ENCODE measurements at regions not wholly inside any gene's neighbourhood (a gene's known extent, or its start where the extent isn't known, plus 50 kb on each side); places are given as distances from the start of the nearest gene placed in this dataset.

DNA sequence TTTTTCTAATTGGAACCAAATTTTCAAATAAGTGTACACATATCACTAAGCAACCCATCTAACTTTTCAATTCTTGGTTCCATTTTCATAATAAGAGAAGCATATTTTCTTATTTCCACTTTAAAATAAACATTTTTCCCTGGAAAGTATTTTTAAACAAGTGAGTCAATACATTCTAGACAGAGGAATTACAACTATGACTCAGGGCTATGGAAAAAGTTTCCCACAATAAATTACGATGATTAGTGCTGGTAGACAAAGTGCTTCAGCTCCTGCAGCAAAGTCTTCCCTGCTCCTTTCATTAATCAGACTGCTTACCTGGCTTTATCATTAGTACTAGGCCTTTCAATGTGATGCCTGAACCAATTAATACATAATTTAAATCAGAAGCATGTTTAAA lies 322.5 kb downstream of the HACE1 start:
- Histone ChIP-seq H3K9me3 (no peaks in the 10 kb centered on the region), H3K36me3 (no peaks in the 10 kb centered on the region), H3K27ac (no peak overlapping the region), H3K27me3 (no peaks in the 10 kb centered on the region), H3K4me3 (no peak overlapping the region), H3K4me1 (no peaks in the 10 kb centered on the region)
- TF ChIP-seq, protein P1, sequence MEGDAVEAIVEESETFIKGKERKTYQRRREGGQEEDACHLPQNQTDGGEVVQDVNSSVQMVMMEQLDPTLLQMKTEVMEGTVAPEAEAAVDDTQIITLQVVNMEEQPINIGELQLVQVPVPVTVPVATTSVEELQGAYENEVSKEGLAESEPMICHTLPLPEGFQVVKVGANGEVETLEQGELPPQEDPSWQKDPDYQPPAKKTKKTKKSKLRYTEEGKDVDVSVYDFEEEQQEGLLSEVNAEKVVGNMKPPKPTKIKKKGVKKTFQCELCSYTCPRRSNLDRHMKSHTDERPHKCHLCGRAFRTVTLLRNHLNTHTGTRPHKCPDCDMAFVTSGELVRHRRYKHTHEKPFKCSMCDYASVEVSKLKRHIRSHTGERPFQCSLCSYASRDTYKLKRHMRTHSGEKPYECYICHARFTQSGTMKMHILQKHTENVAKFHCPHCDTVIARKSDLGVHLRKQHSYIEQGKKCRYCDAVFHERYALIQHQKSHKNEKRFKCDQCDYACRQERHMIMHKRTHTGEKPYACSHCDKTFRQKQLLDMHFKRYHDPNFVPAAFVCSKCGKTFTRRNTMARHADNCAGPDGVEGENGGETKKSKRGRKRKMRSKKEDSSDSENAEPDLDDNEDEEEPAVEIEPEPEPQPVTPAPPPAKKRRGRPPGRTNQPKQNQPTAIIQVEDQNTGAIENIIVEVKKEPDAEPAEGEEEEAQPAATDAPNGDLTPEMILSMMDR (IDR thresholded peaks at IDR 0.05): no peak
- FAIRE-seq: no peak
- intact Hi-C loops (cut with DNase I): no loop called here
- WGBS, 2 donors: 85 to 89% methylated on average over 1 of the region's 1 CpG
- no peak for ATAC-seq
- no peak for DNase-seq

DNA sequence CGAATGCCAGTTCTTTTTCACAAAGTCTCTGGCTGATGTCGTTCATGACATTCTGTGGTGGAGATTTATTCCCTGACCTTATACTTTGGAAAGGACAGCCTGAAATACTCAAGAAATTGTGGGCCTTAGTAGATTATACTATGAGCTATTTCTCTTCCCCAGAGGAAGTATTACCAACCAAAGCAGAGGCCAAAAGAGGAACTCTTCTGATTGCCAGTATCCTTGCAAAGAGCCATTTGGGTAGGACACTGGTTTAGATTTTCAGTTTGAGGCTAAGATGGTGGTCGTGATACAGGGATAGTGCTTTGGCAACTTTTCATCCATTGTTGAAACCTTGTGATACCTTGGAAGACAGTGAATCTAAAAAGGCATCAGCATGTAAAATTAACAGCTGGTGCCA lies 327.3 kb downstream of the HACE1 start:
- WGBS, 2 donors: 75 to 92% methylated on average over 3 of the region's 3 CpGs
- no peak for FAIRE-seq
- no peaks in the 10 kb centered on the region for H3K9me3 ChIP-seq
- no peak for DNase-seq
- H3K36me3 ChIP-seq: no peaks in the 10 kb centered on the region
- H3K27ac ChIP-seq: no peak overlapping the region
- intact Hi-C loops (cut with DNase I): no loop called here
- no peak overlapping the region for H3K4me3 ChIP-seq
- no peaks in the 10 kb centered on the region for H3K4me1 ChIP-seq
- TF ChIP-seq, protein P1 (IDR thresholded peaks at IDR 0.05): no peak
- no peak for ATAC-seq
- no peaks in the 10 kb centered on the region for H3K27me3 ChIP-seq

DNA sequence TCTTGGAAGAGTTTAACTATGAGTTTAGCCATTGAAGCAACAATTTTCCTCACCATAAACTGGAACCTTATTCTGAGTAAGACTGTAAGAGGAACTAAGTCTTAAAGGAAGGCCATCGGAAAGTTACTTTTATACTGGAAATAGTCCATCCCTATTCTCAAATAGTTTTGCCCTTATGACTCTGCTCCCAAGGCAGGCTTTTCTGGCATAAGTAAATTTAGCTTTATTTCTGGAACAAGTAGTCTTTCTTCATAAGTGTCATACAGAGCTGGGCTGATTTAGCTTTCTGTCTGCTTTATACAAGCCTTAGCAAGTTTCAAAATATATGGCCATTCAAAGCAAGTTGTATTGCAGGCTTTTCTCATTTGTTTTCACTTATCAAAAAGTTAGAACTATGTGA lies 328.1 kb downstream of the HACE1 start:
- 72 to 77% methylated on average over 1 of the region's 1 CpG for WGBS, 2 donors
- H3K27me3 ChIP-seq: no peaks in the 10 kb centered on the region
- H3K4me3 ChIP-seq: no peak overlapping the region
- intact Hi-C loops (cut with DNase I): no loop called here
- DNase-seq (no peak), FAIRE-seq (no peak), ATAC-seq (peak in 2 of 4 donors; percentile 6 to 20)
- peaks cover 2 to 3% (median 2%) of the 10 kb centered on the region in 3 donors for H3K4me1 ChIP-seq
- H3K9me3 ChIP-seq: no peaks in the 10 kb centered on the region
- H3K27ac ChIP-seq: no peak overlapping the region
- TF ChIP-seq, protein P1 (IDR thresholded peaks at IDR 0.05): no peak
- no peaks in the 10 kb centered on the region for H3K36me3 ChIP-seq

DNA sequence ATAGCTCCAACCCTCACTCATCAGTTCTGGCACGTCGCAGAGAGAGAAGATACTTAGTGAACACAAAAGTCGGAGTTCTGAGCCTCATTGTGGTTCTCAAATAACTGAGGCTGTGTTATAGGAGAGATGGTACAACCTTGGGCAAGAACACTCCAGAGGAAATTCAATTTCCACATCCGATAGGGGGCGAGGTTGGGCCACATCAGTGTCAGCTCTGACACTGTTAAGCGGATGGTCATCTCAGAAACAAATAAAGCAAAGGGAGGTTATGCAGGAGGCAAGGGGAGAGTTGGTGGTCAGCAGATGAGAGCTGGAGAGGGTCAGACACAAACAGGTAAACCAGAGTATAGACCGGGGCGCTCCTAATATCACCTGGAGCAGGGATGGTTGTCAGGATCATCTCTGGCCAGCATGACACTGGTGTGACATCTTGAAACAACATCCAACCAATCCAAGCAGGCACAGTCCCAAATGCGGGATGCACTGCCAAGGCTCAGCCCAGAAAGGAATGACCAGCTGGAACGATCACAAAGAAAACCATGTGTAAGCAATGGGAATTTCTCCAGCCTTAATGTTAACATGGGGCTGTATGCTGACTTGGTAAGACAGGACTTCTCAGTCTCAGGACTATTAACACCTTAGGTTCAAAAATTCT lies 331.8 kb downstream of the HACE1 start:
- ATAC-seq (peak in 3 of 4 donors; percentile 27 to 52 (median 50)), FAIRE-seq (no peak), DNase-seq (peak in 3 of 6 donors; percentile 9 to 53 (median 16))
- H3K27ac ChIP-seq: no peak overlapping the region
- intact Hi-C loops (cut with DNase I): no loop called here
- H3K27me3 ChIP-seq: no peaks in the 10 kb centered on the region
- no peaks in the 10 kb centered on the region for H3K9me3 ChIP-seq
- WGBS, 2 donors: 60 to 72% methylated on average over 10 of the region's 10 CpGs
- TF ChIP-seq, protein P1 (IDR thresholded peaks at IDR 0.05): no peak
- peaks cover 9 to 15% (median 11%) of the 10 kb centered on the region in 3 donors for H3K4me1 ChIP-seq
- H3K36me3 ChIP-seq: no peaks in the 10 kb centered on the region
- no peak overlapping the region for H3K4me3 ChIP-seq

DNA sequence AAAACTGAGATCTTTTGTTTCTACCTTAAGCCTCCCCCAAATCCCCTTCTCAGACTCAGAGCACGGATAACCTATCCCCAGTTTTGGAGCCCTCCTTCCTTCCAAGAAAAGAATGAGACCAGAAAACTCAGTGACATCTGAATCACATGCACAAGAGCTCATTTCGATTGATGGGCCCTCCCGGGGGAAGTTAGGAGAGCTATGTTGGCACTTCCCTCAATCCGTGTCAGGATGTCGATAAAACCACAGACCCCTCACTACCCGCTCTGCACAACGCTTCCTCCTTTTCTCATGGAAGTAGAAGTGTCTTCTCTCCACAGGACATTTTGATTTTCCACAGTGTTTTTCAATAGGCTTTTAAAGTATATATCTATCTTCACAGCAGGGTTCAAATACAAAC lies 332.4 kb downstream of the HACE1 start:
- H3K36me3 ChIP-seq: no peaks in the 10 kb centered on the region
- no peaks in the 10 kb centered on the region for H3K9me3 ChIP-seq
- no peak for DNase-seq
- no peak overlapping the region for H3K4me3 ChIP-seq
- intact Hi-C loops (cut with DNase I): no loop called here
- no peaks in the 10 kb centered on the region for H3K27me3 ChIP-seq
- no peak overlapping the region for H3K27ac ChIP-seq
- TF ChIP-seq, protein P1 (IDR thresholded peaks at IDR 0.05): no peak
- FAIRE-seq: no peak
- 80 to 81% methylated on average over 7 of the region's 7 CpGs for WGBS, 2 donors
- no peak for ATAC-seq
- peaks cover 9 to 15% (median 11%) of the 10 kb centered on the region in 3 donors for H3K4me1 ChIP-seq

Data from pancreas (tissue), 10 donors.